ENCODE measurements at regions not wholly inside any gene's neighbourhood (a gene's known extent, or its start where the extent isn't known, plus 50 kb on each side); places are given as distances from the start of the nearest gene placed in this dataset.

DNA sequence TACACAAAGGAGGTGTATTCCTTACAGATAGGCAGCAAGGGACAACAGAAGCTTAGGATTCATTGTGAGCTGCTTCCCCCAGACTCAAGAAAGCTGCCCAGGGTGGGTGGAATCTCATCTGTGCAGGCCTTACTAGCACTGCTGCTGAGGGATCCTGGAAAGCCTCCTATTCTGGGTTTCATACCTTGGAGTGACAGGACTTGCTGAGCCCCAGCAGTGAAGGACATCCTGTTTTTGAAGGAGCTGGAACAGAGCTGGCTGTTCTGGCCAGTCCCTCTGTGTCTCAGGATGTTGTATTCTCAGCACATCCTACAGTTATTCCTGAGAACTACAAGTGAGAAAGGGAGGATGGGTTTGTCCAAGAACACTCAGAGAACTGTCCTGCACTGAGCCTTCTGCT, 486.3 kb downstream of the PTPRU start:
- no peak overlapping the region for H3K4me3 ChIP-seq (ENCODE audit: low read depth, low read length)
- TF ChIP-seq, protein P1, sequence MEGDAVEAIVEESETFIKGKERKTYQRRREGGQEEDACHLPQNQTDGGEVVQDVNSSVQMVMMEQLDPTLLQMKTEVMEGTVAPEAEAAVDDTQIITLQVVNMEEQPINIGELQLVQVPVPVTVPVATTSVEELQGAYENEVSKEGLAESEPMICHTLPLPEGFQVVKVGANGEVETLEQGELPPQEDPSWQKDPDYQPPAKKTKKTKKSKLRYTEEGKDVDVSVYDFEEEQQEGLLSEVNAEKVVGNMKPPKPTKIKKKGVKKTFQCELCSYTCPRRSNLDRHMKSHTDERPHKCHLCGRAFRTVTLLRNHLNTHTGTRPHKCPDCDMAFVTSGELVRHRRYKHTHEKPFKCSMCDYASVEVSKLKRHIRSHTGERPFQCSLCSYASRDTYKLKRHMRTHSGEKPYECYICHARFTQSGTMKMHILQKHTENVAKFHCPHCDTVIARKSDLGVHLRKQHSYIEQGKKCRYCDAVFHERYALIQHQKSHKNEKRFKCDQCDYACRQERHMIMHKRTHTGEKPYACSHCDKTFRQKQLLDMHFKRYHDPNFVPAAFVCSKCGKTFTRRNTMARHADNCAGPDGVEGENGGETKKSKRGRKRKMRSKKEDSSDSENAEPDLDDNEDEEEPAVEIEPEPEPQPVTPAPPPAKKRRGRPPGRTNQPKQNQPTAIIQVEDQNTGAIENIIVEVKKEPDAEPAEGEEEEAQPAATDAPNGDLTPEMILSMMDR (IDR thresholded peaks at IDR 0.05; ENCODE audit: low read depth, low read length), result no peak

DNA sequence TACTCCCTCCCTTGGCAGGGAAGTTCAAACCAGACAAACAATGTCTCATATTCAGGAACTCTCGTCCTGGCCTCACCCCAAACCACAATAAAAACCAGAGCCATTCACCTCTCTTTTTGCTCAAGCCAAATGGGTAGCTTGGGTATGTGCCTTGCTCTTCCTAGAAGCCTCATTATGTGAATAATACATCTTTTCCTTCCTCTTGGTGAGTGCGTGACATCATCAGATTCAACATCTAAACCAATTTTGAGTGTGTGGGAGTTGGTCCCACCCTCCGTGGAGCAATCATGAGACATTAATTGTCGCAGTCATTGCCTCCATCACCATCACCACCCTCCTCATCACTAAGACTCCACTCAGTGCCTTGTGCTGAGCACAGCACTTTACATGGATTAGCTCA, 482.9 kb downstream of the PTPRU start:
- no peak overlapping the region for H3K4me3 ChIP-seq (ENCODE audit: low read depth, low read length)
- TF ChIP-seq, protein P1 (IDR thresholded peaks at IDR 0.05; ENCODE audit: low read depth, low read length), result no peak

DNA sequence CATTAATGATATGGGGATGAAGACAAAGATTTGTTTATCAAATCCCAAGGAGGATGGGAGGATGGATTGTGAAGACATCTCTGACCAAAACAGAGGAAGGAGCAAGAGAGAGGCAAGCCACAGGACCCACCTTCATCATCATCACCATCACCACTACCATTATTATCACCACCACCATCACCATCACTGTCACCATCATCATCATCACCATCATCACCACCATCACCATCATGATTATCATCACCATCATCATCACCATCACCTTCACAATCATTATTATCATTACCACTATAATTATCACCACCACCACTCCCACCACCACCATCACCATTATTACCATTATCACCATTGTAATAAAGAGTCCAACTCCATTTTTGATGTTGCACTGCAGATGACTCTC, 482.5 kb downstream of the PTPRU start:
- TF ChIP-seq, protein P1 (IDR thresholded peaks at IDR 0.05; ENCODE audit: low read depth, low read length), result no peak
- no peak overlapping the region for H3K4me3 ChIP-seq (ENCODE audit: low read depth, low read length)

DNA sequence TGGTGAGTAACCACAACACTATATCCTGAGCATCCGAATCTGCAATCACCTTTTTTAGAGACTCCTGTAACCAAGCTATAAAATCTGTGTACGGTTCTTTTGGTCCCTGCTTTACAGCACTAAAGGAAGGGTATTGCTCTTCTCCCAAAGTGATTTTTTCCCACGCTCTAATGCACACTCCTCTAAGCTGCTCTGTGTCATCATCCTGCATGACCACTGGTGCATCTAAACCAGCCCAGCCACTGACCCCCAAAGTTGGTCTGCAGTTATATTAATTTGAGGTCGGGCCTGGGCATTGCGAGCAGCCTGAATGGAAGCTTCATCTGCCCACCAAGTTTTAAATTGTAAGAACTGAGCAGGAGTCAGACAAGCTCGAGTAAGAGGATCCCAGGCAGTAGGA, 480.0 kb downstream of the PTPRU start:
- H3K4me3 ChIP-seq (ENCODE audit: low read depth, low read length), result no peak overlapping the region

DNA sequence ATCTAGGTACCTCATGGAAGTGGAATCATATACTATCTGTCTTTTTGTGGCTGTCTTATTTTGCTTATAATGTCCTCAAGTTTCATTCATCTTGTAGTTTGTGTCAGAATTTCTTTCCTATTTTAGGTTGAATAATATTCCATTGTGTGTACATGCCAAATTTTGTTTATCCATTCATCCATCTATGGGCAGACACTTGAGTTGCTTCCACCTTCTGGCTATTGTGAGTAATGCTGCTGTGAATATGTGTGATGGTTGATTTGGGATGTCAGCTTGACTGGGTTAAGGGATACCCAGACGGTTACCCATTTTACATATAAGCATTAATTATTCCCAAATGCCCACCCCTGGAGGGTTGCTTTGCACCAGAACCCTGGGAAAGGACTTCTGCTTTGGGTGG, 477.5 kb downstream of the PTPRU start:
- TF ChIP-seq, protein P1 (IDR thresholded peaks at IDR 0.05; ENCODE audit: low read depth, low read length), result no peak
- H3K4me3 ChIP-seq (ENCODE audit: low read depth, low read length), result no peak overlapping the region

More for the DNA sequence above, 480.0 kb downstream of the PTPRU start:
- TF ChIP-seq, protein P1 (IDR thresholded peaks at IDR 0.05; ENCODE audit: low read depth, low read length), result no peak

DNA sequence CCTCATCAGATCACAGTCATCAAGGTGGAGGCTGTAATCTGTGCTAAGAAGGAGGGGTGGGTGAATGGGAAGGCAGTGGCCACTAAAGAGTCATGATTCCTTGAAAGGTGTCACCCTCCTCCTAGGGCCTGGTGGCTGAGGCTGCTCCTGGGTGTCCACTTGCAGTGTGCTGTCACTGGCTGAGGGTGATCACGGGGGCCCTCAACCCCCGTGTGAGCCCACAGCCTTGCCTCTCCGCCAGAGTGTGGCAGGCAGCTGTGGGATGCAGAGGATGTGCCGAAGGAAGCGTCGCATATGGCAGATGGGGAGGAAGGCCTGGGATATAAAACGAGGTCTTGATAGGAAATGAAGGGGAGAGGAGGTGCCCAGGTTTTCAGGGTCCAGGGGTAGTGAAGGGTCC, 476.5 kb downstream of the PTPRU start:
- H3K4me3 ChIP-seq (ENCODE audit: low read depth, low read length), result no peak overlapping the region
- TF ChIP-seq, protein P1 (IDR thresholded peaks at IDR 0.05; ENCODE audit: low read depth, low read length), result no peak

DNA sequence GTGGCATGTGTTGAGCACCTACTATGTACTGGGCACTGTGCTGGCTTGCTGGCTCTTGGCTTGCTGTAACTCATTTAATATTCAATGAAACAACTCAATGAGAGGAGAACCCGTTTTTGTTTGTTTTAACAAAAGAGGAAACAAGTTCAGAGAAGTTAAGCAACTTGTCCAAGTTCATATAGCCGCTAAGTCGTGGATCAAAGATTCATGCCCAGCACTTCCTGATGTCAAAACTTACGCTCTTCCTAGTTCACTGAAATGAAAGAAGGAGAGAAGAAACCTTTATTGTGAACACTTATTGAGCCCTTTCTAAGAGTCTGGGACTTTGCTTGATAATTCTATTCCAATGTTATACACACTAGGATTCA, 475.9 kb downstream of the PTPRU start:
- TF ChIP-seq, protein P1 (IDR thresholded peaks at IDR 0.05; ENCODE audit: low read depth, low read length), result no peak
- no peak overlapping the region for H3K4me3 ChIP-seq (ENCODE audit: low read depth, low read length)

All from WI38 (cell line).